HG03565 (cell line): ENCODE measurements at regions not wholly inside any gene's neighbourhood (a gene's known extent, or its start where the extent isn't known, plus 50 kb on each side); places are given as distances from the start of the nearest gene placed in this dataset.

ENCODE experiments used
- ATAC-seq: cut with Tn5 transposase; IDR thresholded peaks from one replicate; pipeline ENCODE4 v1.9.1; 2021; ENCODE audit warnings: mild to moderate bottlenecking, moderate library complexity; ENCODE audit not compliant: unreplicated experiment

GRCh38 chr1:5393146-5393545, 599.1 kb downstream of the NPHP4 start:
- ATAC-seq, result no peak

- no peak for ATAC-seq
These were observed 600.5 kb downstream of the NPHP4 start for GRCh38 chr1:5391725-5392124.

GRCh38 chr1:5390504-5390903, 601.7 kb downstream of the NPHP4 start:
- no peak for ATAC-seq

GRCh38 chr1:5389101-5389885, 602.9 kb downstream of the NPHP4 start:
- no peak for ATAC-seq

GRCh38 chr1:5388622-5389021, 603.6 kb downstream of the NPHP4 start:
- ATAC-seq, result no peak

GRCh38 chr1:5386371-5386770, 605.9 kb downstream of the NPHP4 start:
- no peak for ATAC-seq

- no peak for ATAC-seq
These were observed 606.3 kb downstream of the NPHP4 start for GRCh38 chr1:5385956-5386355.

- no peak for ATAC-seq
These were observed 607.0 kb downstream of the NPHP4 start for GRCh38 chr1:5385096-5385799.

- ATAC-seq, result no peak
These were observed 610.7 kb downstream of the NPHP4 start for GRCh38 chr1:5381491-5381890.

- no peak for ATAC-seq
These were observed 613.0 kb downstream of the NPHP4 start for GRCh38 chr1:5379176-5379759.

- no peak for ATAC-seq
These were observed 615.5 kb downstream of the NPHP4 start for GRCh38 chr1:5376538-5377247.

- ATAC-seq, result no peak
These were observed 616.7 kb downstream of the NPHP4 start for GRCh38 chr1:5375481-5375880.

GRCh38 chr1:5374192-5374591, 618.0 kb downstream of the NPHP4 start:
- ATAC-seq, result no peak

GRCh38 chr1:5373281-5373680, 618.9 kb downstream of the NPHP4 start:
- ATAC-seq, result no peak

GRCh38 chr1:5371270-5371669, 621.0 kb downstream of the NPHP4 start:
- no peak for ATAC-seq

GRCh38 chr1:5370311-5370710, 621.9 kb downstream of the NPHP4 start:
- ATAC-seq, result no peak

- ATAC-seq, result no peak
These were observed 623.0 kb downstream of the NPHP4 start for GRCh38 chr1:5369223-5369622.

- ATAC-seq, result no peak
These were observed 624.0 kb downstream of the NPHP4 start for GRCh38 chr1:5368201-5368600.

GRCh38 chr1:5367306-5367705, 624.9 kb downstream of the NPHP4 start:
- ATAC-seq, result no peak

- ATAC-seq, result no peak
These were observed 626.5 kb downstream of the NPHP4 start for GRCh38 chr1:5365751-5366150.

- no peak for ATAC-seq
These were observed 627.6 kb downstream of the NPHP4 start for GRCh38 chr1:5364591-5364990.
